B cell (primary cell): ENCODE measurements at regions not wholly inside any gene's neighbourhood (a gene's known extent, or its start where the extent isn't known, plus 50 kb on each side); places are given as distances from the start of the nearest gene placed in this dataset.

ENCODE experiments used
- ATAC-seq: fragments of 200-7000 bp; cut with Tn5 transposase; one replicate; pipeline ENCODE4 v1.10.0; 2021; ENCODE audit warnings: low read depth, mild to moderate bottlenecking, moderate number of reproducible peaks, moderate library complexity
- CTCF ChIA-PET: fragments of 350-600 bp; sonication (Branson Sonifier 250); formaldehyde crosslinking; loops from one replicate; lab custom pipeline; 2021; ENCODE audit warnings: antibody characterized with exemption, inconsistent platforms; lab: Charles Lee
- POLR2A ChIA-PET: fragments of 350-600 bp; sonication (Branson Sonifier 250); formaldehyde crosslinking; loops from one replicate; lab custom pipeline; 2021; ENCODE audit warnings: antibody characterized with exemption; lab: Charles Lee
- DNase-seq: peaks from one replicate; pipeline ENCODE4 v3.0.0; 2013
- H2AFZ ChIP-seq: 2 replicates; pipeline ENCODE4 v1.6.1; 2012; ENCODE audit warnings: mild to moderate bottlenecking, low read depth, low read length; ENCODE audit not compliant: insufficient read depth, poor library complexity, severe bottlenecking
- H3K27ac ChIP-seq, 2 donors: 1 replicate in 1 of 2; 2 replicates in 1 of 2; pipeline ENCODE4 v1.5.1; 2012 to 2013; ENCODE audit warnings: low read length in 2 of 2, mild to moderate bottlenecking in 2 of 2, moderate library complexity in 1 of 2
- H3K27me3 ChIP-seq, 4 experiments: fragments of 200-600 bp in 1 of 4; sonication (generic) in 1 of 4; replicated peaks in 1 of 4; 1 replicate in 2 of 4; 2 replicates in 2 of 4; pipeline versions ENCODE4 v1.6.1 to v1.7.0; 2013 to 2016; ENCODE audit warnings: low read length in 3 of 4, mild to moderate bottlenecking in 2 of 4, mixed read lengths in 1 of 4, moderate library complexity in 1 of 4; ENCODE audit not compliant: insufficient read depth in 4 of 4, control insufficient read depth in 3 of 4; ENCODE audit errors: control extremely low read depth in 1 of 4
- H3K36me3 ChIP-seq, 2 experiments: replicated peaks in 1 of 2; 1 replicate in 1 of 2; 2 replicates in 1 of 2; pipeline versions ENCODE4 v1.6.1 to v1.7.1; 2013; ENCODE audit warnings: low read length in 1 of 2; ENCODE audit not compliant: insufficient read depth in 2 of 2, control insufficient read depth in 1 of 2; ENCODE audit errors: control extremely low read depth in 1 of 2, extremely low read depth in 1 of 2
- H3K4me1 ChIP-seq, 2 donors: fragments of 200-600 bp in 1 of 2; sonication (generic) in 1 of 2; 1 replicate in 1 of 2; 2 replicates in 1 of 2; pipeline versions ENCODE4 v1.5.1 to v1.6.1; 2013 to 2017; ENCODE audit warnings: low read length in 2 of 2; ENCODE audit not compliant: control insufficient read depth in 2 of 2, insufficient read depth in 2 of 2
- H3K4me2 ChIP-seq: replicated peaks from 2 replicates; pipeline ENCODE3; 2012; ENCODE audit warnings: mild to moderate bottlenecking, low read depth, low read length; ENCODE audit not compliant: poor library complexity, severe bottlenecking
- H3K4me3 ChIP-seq, 5 experiments: fragments of 200-600 bp in 1 of 5; sonication (generic) in 1 of 5; 1 replicate in 3 of 5; 2 replicates in 2 of 5; pipeline versions ENCODE4 v1.5.1 to v1.7.0; 2011 to 2016; ENCODE audit warnings: low read length in 4 of 5, mild to moderate bottlenecking in 4 of 5, low read depth in 2 of 5, control low read depth in 1 of 5, moderate library complexity in 1 of 5; ENCODE audit not compliant: insufficient read depth in 1 of 5; ENCODE audit errors: control extremely low read depth in 1 of 5, extremely low read depth in 1 of 5
- H3K79me2 ChIP-seq: fragments of 200-600 bp; sonication (generic); one replicate; pipeline ENCODE4 v1.6.0; 2016; ENCODE audit warnings: low read length; ENCODE audit not compliant: control insufficient read depth, insufficient read depth
- H3K9ac ChIP-seq: fragments of 200-600 bp; sonication (generic); 2 replicates; pipeline ENCODE4 v1.6.1; 2017; ENCODE audit warnings: mild to moderate bottlenecking, low read length, moderate library complexity
- H3K9me3 ChIP-seq, 3 donors: one replicate each; pipeline versions ENCODE4 v1.6.1 to v1.7.1; 2013; ENCODE audit warnings: low read length in 2 of 3; ENCODE audit not compliant: control insufficient read depth in 2 of 3, insufficient read depth in 1 of 3; ENCODE audit errors: control extremely low read depth in 1 of 3
- H4K20me1 ChIP-seq: 2 replicates; pipeline ENCODE4 v1.6.0; 2012; ENCODE audit warnings: mild to moderate bottlenecking, low read length; ENCODE audit not compliant: insufficient read depth, control insufficient read depth, poor library complexity, severe bottlenecking
- H3K27ac Mint-ChIP-seq: one replicate; pipeline ENCODE4 v1.8.0; 2021; ENCODE audit warnings: mixed read lengths
- H3K27me3 Mint-ChIP-seq: one replicate; pipeline ENCODE4 v1.8.0; 2021; ENCODE audit warnings: mixed read lengths
- H3K4me1 Mint-ChIP-seq: one replicate; pipeline ENCODE4 v1.8.0; 2021; ENCODE audit warnings: mixed read lengths
- H3K4me3 Mint-ChIP-seq: one replicate; pipeline ENCODE4 v1.8.0; 2021; ENCODE audit warnings: mixed read lengths
- H3K9me3 Mint-ChIP-seq: one replicate; pipeline ENCODE4 v1.8.0; 2022; ENCODE audit warnings: mixed read lengths; ENCODE audit not compliant: insufficient read depth
- CTCF ChIP-seq: fragments of 200-600 bp; IDR thresholded peaks from one replicate; pipeline ENCODE4 v1.8.0; 2022; ENCODE audit warnings: antibody characterized with exemption, mild to moderate bottlenecking
- EZH2 ChIP-seq: IDR thresholded peaks from 2 replicates; pipeline ENCODE4 v1.6.1; 2012; ENCODE audit warnings: borderline replicate concordance, low read depth, mild to moderate bottlenecking, moderate library complexity, low read length; ENCODE audit not compliant: insufficient read depth, poor library complexity, severe bottlenecking
- WGBS: methylation state at CpG from one replicate; pipeline ENCODE4 v1.1.5; 2013; ENCODE audit warnings: missing lambda C conversion rate; ENCODE audit not compliant: insufficient coverage; 5-methylcytosine and 5-hydroxymethylcytosine counted together
- intact Hi-C: fragments of 100-400 bp; cut with micrococcal nuclease; formaldehyde crosslinking; loops from one replicate; pipeline ENCODE4 v1.10.0; 2022

- H3K27ac ChIP-seq, result no peak overlapping the region
- H3K27me3 Mint-ChIP-seq, result peaks cover 29% of the 10 kb centered on the region
- CTCF ChIA-PET, result no interaction called here
- intact Hi-C loops, result no loop called here
- no peaks in the 10 kb centered on the region for H3K4me1 Mint-ChIP-seq
- peaks cover 0 to 14% (median 0%) of the 10 kb centered on the region in 3 donors for H3K9me3 ChIP-seq
- H3K27me3 ChIP-seq, result peaks cover 0 to 4% (median 1%) of the 10 kb centered on the region in 4 experiments
- no peaks in the 10 kb centered on the region for H3K79me2 ChIP-seq
- no peak overlapping the region for H3K4me3 ChIP-seq
- no peaks in the 10 kb centered on the region for H4K20me1 ChIP-seq
- H3K27ac Mint-ChIP-seq, result no peak overlapping the region
- no peaks in the 10 kb centered on the region for H3K4me1 ChIP-seq
- TF ChIP-seq EZH2 (no peak), CTCF (no peak)
- H3K4me2 ChIP-seq, result no peak overlapping the region
- H3K9ac ChIP-seq, result no peak overlapping the region
- DNase-seq (no peak), ATAC-seq (no peak)
- H2AFZ ChIP-seq, result no peak overlapping the region
- no peaks in the 10 kb centered on the region for H3K36me3 ChIP-seq
- WGBS, result 100% methylated on average over 3 of the region's 7 CpGs
- POLR2A ChIA-PET, result no interaction called here
- no peak overlapping the region for H3K4me3 Mint-ChIP-seq
- no peaks in the 10 kb centered on the region for H3K9me3 Mint-ChIP-seq
Observed at GRCh38 chr20:50410343-50410742, 99.8 kb upstream of the PTPN1 start.

GRCh38 chr20:50412069-50412468 is 98.1 kb upstream of the PTPN1 start:
- Histone ChIP-seq H3K27me3 (peaks cover 0 to 4% (median 0%) of the 10 kb centered on the region in 4 experiments), H3K4me1 (no peaks in the 10 kb centered on the region), H3K36me3 (no peaks in the 10 kb centered on the region), H3K9ac (no peak overlapping the region), H3K4me2 (no peak overlapping the region), H3K4me3 (no peak overlapping the region), H2AFZ (no peak overlapping the region), H3K9me3 (peaks cover 0 to 14% (median 0%) of the 10 kb centered on the region in 3 donors), H4K20me1 (no peaks in the 10 kb centered on the region), H3K79me2 (no peaks in the 10 kb centered on the region), H3K27ac (no peak overlapping the region)
- CTCF ChIA-PET, result no interaction called here
- H3K27me3 Mint-ChIP-seq, result peaks cover 21% of the 10 kb centered on the region
- 100% methylated on average over 2 of the region's 6 CpGs for WGBS
- intact Hi-C loops, result no loop called here
- no peak overlapping the region for H3K27ac Mint-ChIP-seq
- DNase-seq (no peak), ATAC-seq (no peak)
- no peaks in the 10 kb centered on the region for H3K9me3 Mint-ChIP-seq
- no peak for TF ChIP-seq CTCF
- no peak for TF ChIP-seq EZH2
- POLR2A ChIA-PET, result no interaction called here
- no peak overlapping the region for H3K4me3 Mint-ChIP-seq
- no peaks in the 10 kb centered on the region for H3K4me1 Mint-ChIP-seq
